ENCODE measurements at regions not wholly inside any gene's neighbourhood (a gene's known extent, or its start where the extent isn't known, plus 50 kb on each side); places are given as distances from the start of the nearest gene placed in this dataset.
A peak's percentile ranks its signal among the peaks of the same experiment; 100 is the strongest.
"Not testable (repeated sequence)": the region's sequence is repeated elsewhere in the genome, so short reads cannot be mapped to it uniquely, and the experiment has no call there.

- no peak for DNase-seq
Observed at GRCh38 chr5:125452991-125453390, 706.6 kb upstream of the ZNF608 start.

- no peak for DNase-seq
Observed at GRCh38 chr5:125455041-125455440, 708.6 kb upstream of the ZNF608 start.

GRCh38 chr5:125456005-125456404 lies 709.6 kb upstream of the ZNF608 start:
- DNase-seq: not testable (repeated sequence)

- DNase-seq: no peak
Observed at GRCh38 chr5:125457617-125458016, 711.2 kb upstream of the ZNF608 start.

GRCh38 chr5:125458949-125459348 lies 712.5 kb upstream of the ZNF608 start:
- not testable (repeated sequence) for DNase-seq

- DNase-seq: no peak
Observed at GRCh38 chr5:125461641-125462072, 715.2 kb upstream of the ZNF608 start.

GRCh38 chr5:125463466-125464092 lies 717.1 kb upstream of the ZNF608 start:
- DNase-seq: no peak

GRCh38 chr5:125464847-125465432 lies 718.5 kb upstream of the ZNF608 start:
- DNase-seq: no peak

- no peak for DNase-seq
Observed at GRCh38 chr5:125465703-125466102, 719.3 kb upstream of the ZNF608 start.

GRCh38 chr5:125467222-125467621 lies 720.8 kb upstream of the ZNF608 start:
- DNase-seq: no peak

- DNase-seq: no peak
Observed at GRCh38 chr5:125470280-125470902, 724.0 kb upstream of the ZNF608 start.

GRCh38 chr5:125476901-125477585 lies 730.6 kb upstream of the ZNF608 start:
- no peak for DNase-seq

GRCh38 chr5:125477586-125477975 lies 731.1 kb upstream of the ZNF608 start:
- no peak for DNase-seq

- DNase-seq: no peak
Observed at GRCh38 chr5:125478599-125478998, 732.2 kb upstream of the ZNF608 start.

GRCh38 chr5:125480911-125481310 lies 734.5 kb upstream of the ZNF608 start:
- DNase-seq: no peak

GRCh38 chr5:125481506-125482465 lies 735.3 kb upstream of the ZNF608 start:
- DNase-seq: no peak

GRCh38 chr5:125483609-125484008 lies 737.2 kb upstream of the ZNF608 start:
- no peak for DNase-seq

GRCh38 chr5:125484272-125484741 lies 737.9 kb upstream of the ZNF608 start:
- peak; percentile 9 for DNase-seq

GRCh38 chr5:125484742-125485641 lies 738.6 kb upstream of the ZNF608 start:
- DNase-seq: peak; percentile 59

- no peak for DNase-seq
Observed at GRCh38 chr5:125485771-125486170, 739.3 kb upstream of the ZNF608 start.

GRCh38 chr5:125486634-125487033 lies 740.2 kb upstream of the ZNF608 start:
- DNase-seq: no peak
